Neural progenitor cell (in vitro differentiated cells): ENCODE measurements at regions not wholly inside any gene's neighbourhood (a gene's known extent, or its start where the extent isn't known, plus 50 kb on each side); places are given as distances from the start of the nearest gene placed in this dataset.

Experiments used
- DNase-seq: peaks from one replicate; pipeline ENCODE4 v3.0.0-alpha.2; 2016; ENCODE audit warnings: low spot score
- H2AFZ ChIP-seq: fragments of 200-600 bp; sonication (generic); replicated peaks from 2 replicates; pipeline ENCODE4 v1.6.1; 2016; ENCODE audit warnings: antibody characterized with exemption
- H3F3A ChIP-seq: fragments of 200-600 bp; sonication (generic); 2 replicates; pipeline ENCODE4 v1.6.1; 2016; ENCODE audit warnings: antibody characterized with exemption, low read depth
- H3K27ac ChIP-seq: fragments of 200-600 bp; sonication (generic); 2 replicates; pipeline ENCODE4 v1.5.1; 2016; ENCODE audit warnings: mild to moderate bottlenecking
- H3K27me3 ChIP-seq: fragments of 200-600 bp; sonication (generic); 2 replicates; pipeline ENCODE4 v1.6.1; 2016; ENCODE audit warnings: mild to moderate bottlenecking, moderate library complexity
- H3K36me3 ChIP-seq: fragments of 200-600 bp; sonication (generic); 2 replicates; pipeline ENCODE4 v1.5.1; 2016
- H3K4me1 ChIP-seq: fragments of 200-600 bp; sonication (generic); 2 replicates; pipeline ENCODE4 v1.6.1; 2016; ENCODE audit warnings: mixed run types
- H3K4me2 ChIP-seq: fragments of 200-600 bp; sonication (generic); 2 replicates; pipeline ENCODE4 v1.6.1; 2016
- H3K4me3 ChIP-seq: fragments of 200-600 bp; sonication (generic); 2 replicates; pipeline ENCODE4 v1.5.1; 2016
- H3K79me2 ChIP-seq: fragments of 200-600 bp; sonication (generic); 2 replicates; pipeline ENCODE4 v1.6.1; 2016; ENCODE audit warnings: low read depth
- H3K9ac ChIP-seq: fragments of 200-600 bp; sonication (generic); 2 replicates; pipeline ENCODE4 v1.6.1; 2016
- H3K9me3 ChIP-seq: fragments of 200-600 bp; sonication (generic); 2 replicates; pipeline ENCODE4 v1.5.1; 2016; ENCODE audit warnings: low read depth
- H4K20me1 ChIP-seq: fragments of 200-600 bp; sonication (generic); 2 replicates; pipeline ENCODE4 v1.6.1; 2016; ENCODE audit warnings: low read depth
- H3K27ac Mint-ChIP-seq: 3 replicates; pipeline ENCODE4 v1.8.0; 2021; ENCODE audit warnings: mixed read lengths
- H3K27me3 Mint-ChIP-seq: 2 replicates; pipeline ENCODE4 v1.8.0; 2022; ENCODE audit warnings: low read depth, mild to moderate bottlenecking, inconsistent platforms, moderate library complexity, mixed read lengths; ENCODE audit not compliant: insufficient read depth
- H3K36me3 Mint-ChIP-seq: 3 replicates; pipeline ENCODE4 v1.8.0; 2021; ENCODE audit warnings: mixed read lengths
- H3K4me1 Mint-ChIP-seq: 3 replicates; pipeline ENCODE4 v1.8.0; 2021; ENCODE audit warnings: mixed read lengths
- H3K4me3 Mint-ChIP-seq: 3 replicates; pipeline ENCODE4 v1.8.0; 2021; ENCODE audit warnings: mild to moderate bottlenecking, moderate library complexity, mixed read lengths
- H3K9me3 Mint-ChIP-seq: 3 replicates; pipeline ENCODE4 v1.8.0; 2020; ENCODE audit warnings: mixed read lengths
- CTCF ChIP-seq: fragments of 200-600 bp; sonication (generic); IDR thresholded peaks from 2 replicates; pipeline ENCODE4 v1.5.1; 2017; ENCODE audit warnings: antibody characterized with exemption, mild to moderate bottlenecking
- EZH2 ChIP-seq: fragments of 200-600 bp; sonication (generic); IDR thresholded peaks from 2 replicates; pipeline ENCODE4 v1.6.1; 2017; ENCODE audit warnings: antibody characterized with exemption, mild to moderate bottlenecking, moderate library complexity
- EZH2phosphoT487 ChIP-seq: fragments of 200-600 bp; sonication (generic); IDR thresholded peaks from 2 replicates; pipeline ENCODE4 v1.6.1; 2017; ENCODE audit warnings: antibody characterized with exemption

GRCh38 chr6:10163203-10163962, 251.5 kb downstream of the TFAP2A start:
- no peaks in the 10 kb centered on the region for H3K79me2 ChIP-seq
- no peaks in the 10 kb centered on the region for H3F3A ChIP-seq
- no peak overlapping the region for H3K9ac ChIP-seq
- H2AFZ ChIP-seq: peak overlapping the region; percentile 53
- no peaks in the 10 kb centered on the region for H3K36me3 ChIP-seq
- no peaks in the 10 kb centered on the region for H3K9me3 Mint-ChIP-seq
- no peaks in the 10 kb centered on the region for H3K9me3 ChIP-seq
- no peaks in the 10 kb centered on the region for H3K27me3 ChIP-seq
- H3K36me3 Mint-ChIP-seq: no peaks in the 10 kb centered on the region
- no peak overlapping the region for H3K27ac Mint-ChIP-seq
- H4K20me1 ChIP-seq: no peaks in the 10 kb centered on the region
- no peaks in the 10 kb centered on the region for H3K4me1 ChIP-seq
- no peak overlapping the region for H3K27ac ChIP-seq
- no peak for TF ChIP-seq CTCF
- TF ChIP-seq EZH2phosphoT487: no peak
- TF ChIP-seq EZH2: no peak
- no peaks in the 10 kb centered on the region for H3K27me3 Mint-ChIP-seq
- H3K4me3 Mint-ChIP-seq: no peak overlapping the region
- no peak overlapping the region for H3K4me2 ChIP-seq
- no peak overlapping the region for H3K4me3 ChIP-seq
- DNase-seq: peak; percentile 21
- no peaks in the 10 kb centered on the region for H3K4me1 Mint-ChIP-seq

GRCh38 chr6:10156875-10157274, 258.0 kb downstream of the TFAP2A start:
- Histone ChIP-seq H3K27ac (no peak overlapping the region), H3F3A (no peaks in the 10 kb centered on the region), H3K4me2 (no peak overlapping the region), H3K4me1 (no peaks in the 10 kb centered on the region), H2AFZ (no peak overlapping the region), H4K20me1 (no peaks in the 10 kb centered on the region), H3K27me3 (no peaks in the 10 kb centered on the region), H3K4me3 (no peak overlapping the region), H3K9me3 (no peaks in the 10 kb centered on the region), H3K79me2 (no peaks in the 10 kb centered on the region), H3K36me3 (no peaks in the 10 kb centered on the region), H3K9ac (no peak overlapping the region)
- Mint-ChIP-seq H3K4me1 (no peaks in the 10 kb centered on the region), H3K36me3 (no peaks in the 10 kb centered on the region), H3K4me3 (no peak overlapping the region), H3K27me3 (no peaks in the 10 kb centered on the region), H3K9me3 (peaks cover 3% of the 10 kb centered on the region), H3K27ac (no peak overlapping the region)
- DNase-seq: no peak
- TF ChIP-seq EZH2 (no peak), EZH2phosphoT487 (no peak), CTCF (no peak)

GRCh38 chr6:10154251-10154650, 260.6 kb downstream of the TFAP2A start:
- no peaks in the 10 kb centered on the region for H3F3A ChIP-seq
- Mint-ChIP-seq H3K9me3 (peaks cover 3% of the 10 kb centered on the region), H3K36me3 (no peaks in the 10 kb centered on the region), H3K27ac (no peak overlapping the region), H3K27me3 (no peaks in the 10 kb centered on the region), H3K4me1 (no peaks in the 10 kb centered on the region), H3K4me3 (no peak overlapping the region)
- H3K4me1 ChIP-seq: no peaks in the 10 kb centered on the region
- no peaks in the 10 kb centered on the region for H3K27me3 ChIP-seq
- no peak overlapping the region for H3K27ac ChIP-seq
- no peaks in the 10 kb centered on the region for H4K20me1 ChIP-seq
- no peak overlapping the region for H3K4me2 ChIP-seq
- H3K9ac ChIP-seq: no peak overlapping the region
- no peaks in the 10 kb centered on the region for H3K9me3 ChIP-seq
- TF ChIP-seq EZH2: no peak
- TF ChIP-seq EZH2phosphoT487: no peak
- no peak for TF ChIP-seq CTCF
- no peaks in the 10 kb centered on the region for H3K79me2 ChIP-seq
- H2AFZ ChIP-seq: no peak overlapping the region
- H3K4me3 ChIP-seq: no peak overlapping the region
- H3K36me3 ChIP-seq: no peaks in the 10 kb centered on the region
- DNase-seq: no peak
